ENCODE measurements at regions not wholly inside any gene's neighbourhood (a gene's known extent, or its start where the extent isn't known, plus 50 kb on each side); places are given as distances from the start of the nearest gene placed in this dataset.

DNA sequence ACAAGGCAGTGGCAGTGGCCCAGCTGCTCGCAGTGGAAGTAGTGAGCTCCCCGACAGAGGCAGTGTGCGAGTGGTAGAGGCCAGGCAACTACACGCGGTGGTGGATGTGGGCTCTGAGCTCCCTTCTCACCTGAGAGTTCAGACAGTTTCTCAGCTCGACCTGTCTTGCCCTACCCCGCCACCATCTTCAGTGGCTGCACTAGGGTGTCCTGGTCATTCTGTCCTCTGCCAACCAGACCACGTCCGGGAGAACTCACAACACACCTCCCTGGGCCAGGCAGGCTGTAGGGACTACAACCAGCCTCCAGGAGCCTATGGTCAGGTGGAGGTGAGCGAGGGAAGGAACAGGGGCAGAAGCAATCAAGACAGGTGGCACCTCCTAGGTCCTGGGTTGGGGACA lies 106.3 kb upstream of the SMAD3 start:
- in situ Hi-C loops (cut with MboI; ENCODE audit: low sequenced_read_pairs, unreplicated experiment): no loop called here

GRCh38 chr15:66959875-66960274 lies 105.5 kb upstream of the SMAD3 start:
- TF ChIP-seq CTCF (IDR thresholded peaks at IDR 0.05; ENCODE audit: borderline replicate concordance, control extremely low read depth, extremely low read depth, insufficient read depth, missing control alignments): no peak
- in situ Hi-C loops (cut with MboI; ENCODE audit: low sequenced_read_pairs, unreplicated experiment): no loop called here
- DNase-seq (ENCODE audit: low spot score): no peak

More for the DNA sequence above, 106.3 kb upstream of the SMAD3 start:
- TF ChIP-seq CTCF (IDR thresholded peaks at IDR 0.05; ENCODE audit: borderline replicate concordance, control extremely low read depth, extremely low read depth, insufficient read depth, missing control alignments): no peak
- DNase-seq (ENCODE audit: low spot score): no peak

- no peak for TF ChIP-seq CTCF (IDR thresholded peaks at IDR 0.05; ENCODE audit: borderline replicate concordance, control extremely low read depth, extremely low read depth, insufficient read depth, missing control alignments)
- in situ Hi-C loops (cut with MboI; ENCODE audit: low sequenced_read_pairs, unreplicated experiment): no loop called here
- no peak for DNase-seq (ENCODE audit: low spot score)
Observed at GRCh38 chr15:66960519-66960918, 104.9 kb upstream of the SMAD3 start.

DNA sequence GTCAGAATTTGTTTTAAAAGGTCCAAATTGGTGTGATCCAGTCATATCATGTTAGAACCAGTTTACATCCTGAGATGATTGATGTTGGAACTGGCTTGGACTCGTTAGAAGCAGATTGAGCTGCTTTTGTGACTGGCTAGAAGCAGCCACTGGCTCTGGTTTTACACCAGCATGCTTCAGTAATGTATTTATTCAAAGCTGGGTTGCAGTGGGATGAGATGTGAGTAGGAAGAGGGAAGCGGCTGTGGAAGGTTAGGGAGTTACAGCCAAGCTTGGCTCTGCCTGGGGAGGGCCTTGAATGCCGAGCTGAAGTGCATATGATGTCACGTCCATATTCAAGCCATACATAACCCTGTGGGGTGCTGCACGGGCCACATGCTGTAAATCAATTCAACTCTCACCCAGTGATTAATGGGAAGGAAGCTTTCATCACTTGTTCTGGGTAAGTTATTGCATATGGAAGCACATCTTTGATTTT lies 104.0 kb upstream of the SMAD3 start:
- in situ Hi-C loops (cut with MboI; ENCODE audit: low sequenced_read_pairs, unreplicated experiment): no loop called here
- no peak for TF ChIP-seq CTCF (IDR thresholded peaks at IDR 0.05; ENCODE audit: borderline replicate concordance, control extremely low read depth, extremely low read depth, insufficient read depth, missing control alignments)
- no peak for DNase-seq (ENCODE audit: low spot score)

GRCh38 chr15:66961901-66962300 lies 103.5 kb upstream of the SMAD3 start:
- DNase-seq (ENCODE audit: low spot score): no peak
- TF ChIP-seq CTCF (IDR thresholded peaks at IDR 0.05; ENCODE audit: borderline replicate concordance, control extremely low read depth, extremely low read depth, insufficient read depth, missing control alignments): no peak
- in situ Hi-C loops (cut with MboI; ENCODE audit: low sequenced_read_pairs, unreplicated experiment): no loop called here

DNA sequence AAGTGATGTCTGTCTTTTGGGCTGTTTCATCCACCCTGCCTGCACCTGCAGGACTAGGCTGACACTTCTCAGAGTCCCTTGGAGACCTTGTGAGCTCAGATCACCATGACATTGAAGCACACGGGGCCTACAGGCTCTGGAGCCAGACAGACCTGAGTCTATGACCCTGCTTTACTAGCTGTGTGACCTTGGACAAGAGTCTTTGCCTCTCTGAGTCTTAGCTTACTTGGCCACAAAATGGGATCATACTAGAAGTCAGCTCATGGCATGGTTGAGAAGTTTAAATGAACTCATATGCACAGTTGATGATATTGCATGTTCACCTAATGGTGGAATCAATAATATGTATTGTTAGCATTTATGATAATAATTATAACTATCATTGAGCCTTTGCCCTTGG lies 102.9 kb upstream of the SMAD3 start:
- no peak for TF ChIP-seq CTCF (IDR thresholded peaks at IDR 0.05; ENCODE audit: borderline replicate concordance, control extremely low read depth, extremely low read depth, insufficient read depth, missing control alignments)
- DNase-seq (ENCODE audit: low spot score): no peak
- in situ Hi-C loops (cut with MboI; ENCODE audit: low sequenced_read_pairs, unreplicated experiment): no loop called here

- TF ChIP-seq CTCF (IDR thresholded peaks at IDR 0.05; ENCODE audit: borderline replicate concordance, control extremely low read depth, extremely low read depth, insufficient read depth, missing control alignments): no peak
- DNase-seq (ENCODE audit: low spot score): no peak
- in situ Hi-C loops (cut with MboI; ENCODE audit: low sequenced_read_pairs, unreplicated experiment): no loop called here
Observed at GRCh38 chr15:66963084-66963483, 102.3 kb upstream of the SMAD3 start.

All from GM13976 (cell line).